Motor neuron (in vitro differentiated cells): ENCODE measurements at regions not wholly inside any gene's neighbourhood (a gene's known extent, or its start where the extent isn't known, plus 50 kb on each side); places are given as distances from the start of the nearest gene placed in this dataset.
"Not testable (repeated sequence)": the region's sequence is repeated elsewhere in the genome, so short reads cannot be mapped to it uniquely, and the experiment has no call there.

ENCODE experiments used
- ATAC-seq, 8 experiments: fragments of 200-7000 bp; cut with Tn5 transposase; replicated peaks in 6 of 8; 2 replicates each; pipeline ENCODE4 v1.8.0; 2021; ENCODE audit warnings: mild to moderate bottlenecking in 8 of 8, moderate library complexity in 8 of 8
- H3K27ac ChIP-seq, 2 donors: fragments of 250-450 bp; sonication (Bioruptor Pico); 2 replicates each; pipeline ENCODE4 v1.9.0; 2021; ENCODE audit warnings: antibody characterized with exemption in 2 of 2, mild to moderate bottlenecking in 2 of 2, moderate library complexity in 1 of 2
- H3K4me1 ChIP-seq, 2 donors: fragments of 250-450 bp; sonication (Bioruptor Pico); replicated peaks in 1 of 2; 2 replicates each; pipeline ENCODE4 v1.6.1; 2021; ENCODE audit warnings: antibody characterized with exemption in 2 of 2, mild to moderate bottlenecking in 2 of 2, moderate library complexity in 1 of 2
- H3K4me3 ChIP-seq, 5 donors: fragments of 250-450 bp; sonication (Bioruptor Pico); 2 replicates each; pipeline ENCODE4 v1.9.0; 2021; ENCODE audit warnings: antibody characterized with exemption in 5 of 5, mild to moderate bottlenecking in 5 of 5, moderate library complexity in 4 of 5
- WGBS, 10 experiments: fragments of 450-650 bp; shearing (Covaris generic); methylation state at CpG; one replicate each; pipeline ENCODE4 v1.0.0; 2022; 5-methylcytosine and 5-hydroxymethylcytosine counted together
- in situ Hi-C, 9 experiments: fragments of 400-800 bp; cut with MboI; loops; one replicate each; pipeline ENCODE4 v1.15.0; 2021; ENCODE audit warnings: low sequenced_read_pairs in 9 of 9, low pct_unique_long_range_greater_than_20kb in 2 of 9; ENCODE audit not compliant: unreplicated experiment in 9 of 9

DNA sequence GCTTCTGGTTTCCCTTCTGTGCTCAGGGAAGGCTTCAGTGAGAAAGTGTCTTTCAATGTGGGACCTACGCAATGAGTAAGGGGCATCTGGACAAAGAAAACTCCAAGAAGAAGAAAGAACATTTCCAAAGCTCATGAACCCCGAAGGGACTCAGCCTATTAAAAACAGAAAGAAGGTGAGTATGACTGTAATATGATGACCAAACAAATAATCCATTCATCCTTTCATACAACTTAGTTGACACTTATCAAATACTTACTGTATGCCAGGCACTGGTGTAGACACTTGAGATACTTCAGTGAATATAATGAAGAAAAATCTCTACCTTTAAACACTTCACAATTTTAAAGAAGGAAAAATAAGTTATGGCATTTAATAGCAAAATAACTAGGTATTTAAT, 1054.2 kb upstream of the FOXG1 start:
- in situ Hi-C loops = no loop called here
- WGBS, 10 experiments = 0 to 86% (median 47%) methylated on average over 1 to 2 of the region's 2 CpGs
- no peak for ATAC-seq
- no peaks in the 10 kb centered on the region for H3K4me1 ChIP-seq
- no peak overlapping the region for H3K4me3 ChIP-seq
- H3K27ac ChIP-seq = no peak overlapping the region

DNA sequence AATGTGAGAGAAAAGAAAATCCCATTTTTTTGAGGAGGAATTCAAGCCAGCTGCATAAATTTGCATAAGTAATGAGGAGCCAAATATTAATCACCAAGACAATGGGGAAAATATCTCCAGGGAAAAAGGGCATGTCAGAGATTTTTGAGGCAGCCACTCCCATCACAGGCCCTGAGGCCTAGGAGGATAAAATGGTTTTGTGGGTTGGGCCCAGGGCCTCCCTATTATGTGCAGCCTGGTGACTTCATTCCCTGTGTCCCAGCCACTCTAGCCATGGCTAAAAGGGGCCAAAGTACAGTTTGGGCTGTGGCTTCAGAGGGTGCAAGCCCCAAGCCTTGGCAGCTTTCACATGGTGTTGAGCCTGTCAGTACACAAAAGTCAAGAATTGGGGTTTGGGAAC, 1051.0 kb upstream of the FOXG1 start:
- no peak for ATAC-seq
- in situ Hi-C loops = no loop called here
- H3K4me1 ChIP-seq = no peaks in the 10 kb centered on the region
- no peak overlapping the region for H3K27ac ChIP-seq
- H3K4me3 ChIP-seq = no peak overlapping the region

GRCh38 chr14:27721760-27722159, 1044.8 kb upstream of the FOXG1 start:
- Histone ChIP-seq H3K4me1 (peaks cover 0 to under 1% of the 10 kb centered on the region in 2 donors), H3K4me3 (no peak overlapping the region), H3K27ac (no peak overlapping the region)
- in situ Hi-C loops = no loop called here
- ATAC-seq = no peak

- Histone ChIP-seq H3K4me3 (no peak overlapping the region), H3K4me1 (peaks cover 5 to 10% of the 10 kb centered on the region in 2 donors), H3K27ac (no peak overlapping the region)
- in situ Hi-C loops = no loop called here
- 27 to 100% (median 77%) methylated on average over 2 to 4 of the region's 4 CpGs; no CpG with 5 or more reads in 1 of the 10 experiments for WGBS, 10 experiments
- no peak for ATAC-seq
These were observed 1041.1 kb upstream of the FOXG1 start for GRCh38 chr14:27725482-27725881.

DNA sequence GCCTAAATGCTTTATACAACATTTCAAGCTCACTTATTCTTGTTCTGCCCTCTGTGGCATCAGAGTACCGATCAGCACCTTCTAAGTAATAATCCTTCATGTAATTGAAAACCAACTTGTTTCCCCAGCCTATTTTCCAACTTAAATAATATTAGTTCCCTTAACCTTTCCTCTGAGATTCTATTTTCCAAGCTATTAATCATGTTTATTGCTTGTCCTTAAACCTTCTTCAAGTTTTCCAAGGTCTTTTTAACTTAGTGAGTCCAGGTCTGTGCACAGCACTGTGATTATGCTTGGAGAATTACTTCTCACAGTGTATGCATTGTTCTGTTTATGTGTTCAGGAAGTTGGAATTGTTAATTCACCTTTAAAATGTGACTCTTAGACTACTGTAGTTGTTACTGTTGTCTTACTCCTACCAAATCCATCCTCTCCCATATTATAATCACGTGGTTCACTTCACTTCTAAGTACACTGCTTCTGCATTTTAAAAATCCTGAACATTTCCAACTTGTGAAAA, 1039.3 kb upstream of the FOXG1 start:
- Histone ChIP-seq H3K4me3 (no peak overlapping the region), H3K4me1 (peaks cover 5 to 10% of the 10 kb centered on the region in 2 donors), H3K27ac (no peak overlapping the region)
- 0 to 100% (median 50%) methylated on average over 1 to 2 of the region's 2 CpGs; no CpG with 5 or more reads in 2 of the 10 experiments for WGBS, 10 experiments
- in situ Hi-C loops = no loop called here
- peak in 2 of 8 experiments; percentile 16 to 25 for ATAC-seq

DNA sequence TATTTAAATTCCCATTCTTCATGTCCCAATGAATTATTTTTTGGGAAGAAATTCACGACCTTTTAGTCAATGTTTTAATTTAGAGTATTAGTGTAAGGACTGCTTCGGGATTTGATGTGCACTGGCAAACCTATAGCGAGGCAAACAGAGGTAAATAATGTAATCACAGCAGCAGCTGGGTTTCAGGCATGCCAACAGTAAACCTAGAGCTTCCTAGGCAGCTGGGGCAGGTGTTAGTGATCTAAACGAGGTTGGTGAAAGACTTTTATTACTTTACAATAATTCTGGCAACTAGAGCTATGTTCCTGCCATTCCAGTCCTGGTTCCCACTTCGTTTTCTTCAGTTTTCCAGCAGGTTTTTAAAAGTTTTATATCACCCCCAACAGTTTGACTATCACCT, 1036.4 kb upstream of the FOXG1 start:
- H3K4me1 ChIP-seq = peaks cover 5 to 12% of the 10 kb centered on the region in 2 donors
- no peak overlapping the region for H3K27ac ChIP-seq
- 0 to 90% (median 53%) methylated on average over 2 to 5 of the region's 5 CpGs; no CpG with 5 or more reads in 2 of the 10 experiments for WGBS, 10 experiments
- H3K4me3 ChIP-seq = no peak overlapping the region
- in situ Hi-C loops = no loop called here
- ATAC-seq = no peak

DNA sequence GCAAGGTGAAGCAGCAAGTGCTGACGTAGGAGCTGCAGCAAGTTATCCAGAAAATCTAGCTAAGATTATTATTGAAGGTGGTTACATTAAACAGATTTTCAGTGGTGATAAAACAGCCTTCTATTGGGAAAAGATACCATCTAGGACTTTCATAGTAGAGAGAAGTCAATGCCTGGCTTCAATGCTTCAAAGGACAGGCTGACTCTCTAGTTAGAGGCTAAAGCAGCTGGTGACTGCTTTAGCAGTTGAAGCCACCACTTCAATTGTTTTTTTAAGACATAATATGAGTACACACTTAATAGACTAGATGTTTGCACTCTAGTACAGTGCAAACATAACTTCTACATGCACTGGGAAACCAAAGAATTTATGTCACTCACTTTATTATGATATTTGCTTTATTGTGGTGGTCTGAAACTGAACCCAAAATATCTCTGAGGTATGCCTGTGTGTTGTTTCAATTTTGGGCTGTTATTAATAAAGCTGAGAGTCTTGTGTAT, 1026.9 kb upstream of the FOXG1 start:
- Histone ChIP-seq H3K4me3 (no peak overlapping the region), H3K27ac (no peak overlapping the region), H3K4me1 (no peaks in the 10 kb centered on the region)
- 0 to 100% (median 88%) methylated on average over 1 of the region's 1 CpG; no CpG with 5 or more reads in 4 of the 10 experiments for WGBS, 10 experiments
- in situ Hi-C loops = no loop called here
- ATAC-seq = no peak

DNA sequence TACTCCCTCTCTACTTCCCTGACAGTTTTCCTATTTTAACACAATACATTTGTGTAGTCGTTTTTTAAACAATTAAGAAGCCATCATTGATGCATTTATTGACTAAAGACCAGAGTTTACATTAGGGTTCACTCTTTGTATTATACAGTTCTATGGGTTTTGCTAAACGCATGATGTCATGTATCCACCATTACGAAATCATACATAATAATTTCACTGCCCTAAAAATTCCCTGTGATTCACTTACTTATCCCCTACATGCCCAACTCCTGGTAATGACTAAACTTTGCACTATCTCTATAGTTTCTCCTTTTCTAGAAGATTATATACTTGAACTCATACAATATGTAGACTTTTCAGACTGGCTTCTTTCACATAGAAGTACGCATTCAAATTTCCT, 1016.5 kb upstream of the FOXG1 start:
- no peaks in the 10 kb centered on the region for H3K4me1 ChIP-seq
- in situ Hi-C loops = no loop called here
- no peak for ATAC-seq
- 0 to 91% (median 33%) methylated on average over 2 to 4 of the region's 4 CpGs; no CpG with 5 or more reads in 1 of the 10 experiments for WGBS, 10 experiments
- no peak overlapping the region for H3K4me3 ChIP-seq
- H3K27ac ChIP-seq = no peak overlapping the region

DNA sequence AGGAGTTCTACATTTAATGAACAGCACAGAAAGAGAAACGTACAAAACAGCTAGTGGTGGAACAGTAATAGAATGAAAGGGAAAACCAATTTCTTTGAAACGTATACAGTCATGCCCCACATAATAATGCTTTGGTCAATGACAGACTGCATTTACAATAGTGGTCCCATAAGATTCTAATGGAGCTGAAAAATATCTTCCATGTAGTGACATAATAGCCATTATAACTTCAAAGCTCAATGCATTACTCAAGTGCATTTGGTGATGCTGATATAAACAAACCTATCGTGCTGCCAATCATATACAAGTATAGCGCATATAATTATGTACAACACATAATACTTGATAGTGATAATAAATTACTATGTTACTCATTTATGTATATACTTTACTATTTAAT, 1008.9 kb upstream of the FOXG1 start:
- ATAC-seq, H3K4me1 ChIP-seq, H3K27ac ChIP-seq, H3K4me3 ChIP-seq, in situ Hi-C loops: not testable (repeated sequence)
- WGBS, 10 experiments = 0 to 100% (median 82%) methylated on average over 1 to 4 of the region's 4 CpGs

- ATAC-seq, in situ Hi-C loops: not testable (repeated sequence)
- 0 to 100% (median 40%) methylated on average over 1 to 4 of the region's 4 CpGs for WGBS, 10 experiments
These were observed 1006.2 kb upstream of the FOXG1 start for GRCh38 chr14:27760367-27760766.

GRCh38 chr14:27799066-27800028, 967.2 kb upstream of the FOXG1 start:
- 2 to 43% (median 14%) methylated on average over 2 to 5 of the region's 6 CpGs; no CpG with 5 or more reads in 1 of the 10 experiments for WGBS, 10 experiments
- H3K27ac ChIP-seq, H3K4me3 ChIP-seq, in situ Hi-C loops, ATAC-seq: not testable (repeated sequence)
- H3K4me1 ChIP-seq = peaks cover 8 to 35% of the 10 kb centered on the region in 2 donors

More at GRCh38 chr14:27760367-27760766, 1006.2 kb upstream of the FOXG1 start:
- not testable (repeated sequence) for H3K4me1 ChIP-seq, H3K4me3 ChIP-seq, H3K27ac ChIP-seq

- H3K4me3 ChIP-seq, ATAC-seq, in situ Hi-C loops, H3K27ac ChIP-seq: not testable (repeated sequence)
- H3K4me1 ChIP-seq = peaks cover 4 to 10% of the 10 kb centered on the region in 2 donors
- WGBS, 10 experiments = 4 to 100% (median 82%) methylated on average over 1 to 3 of the region's 4 CpGs; no CpG with 5 or more reads in 1 of the 10 experiments
These were observed 948.7 kb upstream of the FOXG1 start for GRCh38 chr14:27817746-27818430.

DNA sequence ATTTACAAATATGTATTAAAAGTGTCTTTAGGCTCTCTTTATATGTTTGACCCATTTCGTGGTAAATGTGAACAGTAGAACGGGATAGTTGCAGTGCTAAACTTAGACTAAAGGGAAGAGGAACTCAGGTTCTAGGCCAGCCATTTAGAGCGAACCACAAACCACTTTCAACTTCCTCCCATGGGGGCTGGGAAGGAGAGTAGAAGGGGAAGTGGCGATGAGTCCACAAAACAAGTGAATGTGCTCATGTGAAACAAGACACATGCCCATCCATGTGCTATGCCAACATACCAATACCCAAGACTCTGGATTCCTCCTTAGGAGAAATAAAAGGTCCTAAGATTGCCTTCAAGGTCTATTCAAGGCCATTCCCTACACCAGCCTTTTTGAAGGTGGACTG, 940.4 kb upstream of the FOXG1 start:
- 0 to 100% (median 91%) methylated on average over 1 to 3 of the region's 4 CpGs; no CpG with 5 or more reads in 6 of the 10 experiments for WGBS, 10 experiments
- in situ Hi-C loops, ATAC-seq, H3K4me1 ChIP-seq, H3K4me3 ChIP-seq, H3K27ac ChIP-seq: not testable (repeated sequence)
